Subcutaneous abdominal adipose tissue (tissue), 5 donors: ENCODE measurements at regions not wholly inside any gene's neighbourhood (a gene's known extent, or its start where the extent isn't known, plus 50 kb on each side); places are given as distances from the start of the nearest gene placed in this dataset.

Experiments used
- H3K27ac ChIP-seq: one replicate; pipeline ENCODE4 v1.7.0; 2013; ENCODE audit warnings: low read depth, mild to moderate bottlenecking, inconsistent platforms, low read length, moderate library complexity
- H3K27me3 ChIP-seq, 5 donors: one replicate each; pipeline ENCODE4 v1.7.0; 2013; ENCODE audit warnings: low read length in 5 of 5, inconsistent platforms in 1 of 5; ENCODE audit not compliant: control insufficient read depth in 5 of 5, insufficient read depth in 4 of 5
- H3K36me3 ChIP-seq, 5 donors: one replicate each; pipeline ENCODE4 v1.7.0; 2013; ENCODE audit warnings: low read length in 5 of 5; ENCODE audit not compliant: control insufficient read depth in 5 of 5, insufficient read depth in 5 of 5
- H3K4me1 ChIP-seq, 5 donors: one replicate each; pipeline ENCODE4 v1.7.0; 2013; ENCODE audit warnings: low read length in 5 of 5, mild to moderate bottlenecking in 3 of 5, moderate library complexity in 1 of 5; ENCODE audit not compliant: control insufficient read depth in 5 of 5, insufficient read depth in 5 of 5
- H3K4me3 ChIP-seq, 5 donors: one replicate each; pipeline ENCODE4 v1.7.0; 2013; ENCODE audit warnings: low read length in 5 of 5, low read depth in 1 of 5
- H3K9ac ChIP-seq, 5 donors: one replicate each; pipeline ENCODE4 v1.7.0; 2013; ENCODE audit warnings: low read length in 5 of 5, mild to moderate bottlenecking in 4 of 5, moderate library complexity in 3 of 5
- H3K9me3 ChIP-seq, 5 donors: one replicate each; pipeline ENCODE4 v1.7.0; 2013; ENCODE audit warnings: low read length in 5 of 5; ENCODE audit not compliant: control insufficient read depth in 5 of 5
- donor health status: healthy.
- donor health status: healthy.
- donor health status: healthy.
- donor health status: healthy.
- donor health status: healthy.

GRCh38 chr11:71086687-71087258 is 165.6 kb downstream of the SHANK2 start:
- no peaks in the 10 kb centered on the region for H3K9me3 ChIP-seq
- H3K27ac ChIP-seq = no peak overlapping the region
- no peaks in the 10 kb centered on the region for H3K36me3 ChIP-seq
- H3K27me3 ChIP-seq = peaks cover 0 to 17% (median 5%) of the 10 kb centered on the region in 5 donors
- H3K4me1 ChIP-seq = no peaks in the 10 kb centered on the region
- H3K9ac ChIP-seq = no peak overlapping the region
- H3K4me3 ChIP-seq = no peak overlapping the region

GRCh38 chr11:71084306-71085012 is 167.9 kb downstream of the SHANK2 start:
- Histone ChIP-seq H3K27ac (no peak overlapping the region), H3K9ac (no peak overlapping the region), H3K4me1 (peaks cover 0 to 7% (median 0%) of the 10 kb centered on the region in 5 donors), H3K36me3 (no peaks in the 10 kb centered on the region), H3K4me3 (no peak overlapping the region), H3K9me3 (peaks cover 0 to 7% (median 0%) of the 10 kb centered on the region in 5 donors), H3K27me3 (peaks cover 0 to 19% (median 6%) of the 10 kb centered on the region in 5 donors)

- Histone ChIP-seq H3K27me3 (peaks cover 0 to 18% (median 10%) of the 10 kb centered on the region in 5 donors), H3K36me3 (no peaks in the 10 kb centered on the region), H3K4me3 (no peak overlapping the region), H3K4me1 (peaks cover 0 to 7% (median 0%) of the 10 kb centered on the region in 5 donors), H3K9ac (no peak overlapping the region), H3K9me3 (peaks cover 0 to 7% (median 0%) of the 10 kb centered on the region in 5 donors), H3K27ac (no peak overlapping the region)
Measured at GRCh38 chr11:71083105-71083504, 169.3 kb downstream of the SHANK2 start.

GRCh38 chr11:71082454-71082853 is 169.9 kb downstream of the SHANK2 start:
- peaks cover 0 to 7% (median 0%) of the 10 kb centered on the region in 5 donors for H3K4me1 ChIP-seq
- no peak overlapping the region for H3K4me3 ChIP-seq
- H3K9ac ChIP-seq = no peak overlapping the region
- no peak overlapping the region for H3K27ac ChIP-seq
- peaks cover 0 to 11% (median 3%) of the 10 kb centered on the region in 5 donors for H3K9me3 ChIP-seq
- no peaks in the 10 kb centered on the region for H3K36me3 ChIP-seq
- H3K27me3 ChIP-seq = peaks cover 0 to 18% (median 10%) of the 10 kb centered on the region in 5 donors

GRCh38 chr11:71081704-71082230 is 170.6 kb downstream of the SHANK2 start:
- Histone ChIP-seq H3K27me3 (peaks cover 0 to 18% (median 11%) of the 10 kb centered on the region in 5 donors), H3K9ac (no peak overlapping the region), H3K9me3 (peaks cover 0 to 13% (median 3%) of the 10 kb centered on the region in 5 donors), H3K4me3 (no peak overlapping the region), H3K36me3 (no peaks in the 10 kb centered on the region), H3K4me1 (peaks cover 0 to 7% (median 0%) of the 10 kb centered on the region in 5 donors), H3K27ac (no peak overlapping the region)

- H3K27me3 ChIP-seq = peaks cover 7 to 23% (median 12%) of the 10 kb centered on the region in 5 donors
- peaks cover 0 to 13% (median 3%) of the 10 kb centered on the region in 5 donors for H3K9me3 ChIP-seq
- H3K9ac ChIP-seq = no peak overlapping the region
- H3K4me1 ChIP-seq = peaks cover 0 to 7% (median 0%) of the 10 kb centered on the region in 5 donors
- no peak overlapping the region for H3K27ac ChIP-seq
- no peaks in the 10 kb centered on the region for H3K36me3 ChIP-seq
- no peak overlapping the region for H3K4me3 ChIP-seq
Measured at GRCh38 chr11:71080239-71081097, 171.9 kb downstream of the SHANK2 start.

GRCh38 chr11:71079795-71080194 is 172.6 kb downstream of the SHANK2 start:
- no peak overlapping the region for H3K9ac ChIP-seq
- H3K27me3 ChIP-seq = peaks cover 7 to 26% (median 15%) of the 10 kb centered on the region in 5 donors
- no peaks in the 10 kb centered on the region for H3K36me3 ChIP-seq
- H3K4me1 ChIP-seq = peaks cover 0 to 7% (median 0%) of the 10 kb centered on the region in 5 donors
- H3K9me3 ChIP-seq = peaks cover 0 to 13% (median 3%) of the 10 kb centered on the region in 5 donors
- H3K4me3 ChIP-seq = no peak overlapping the region
- H3K27ac ChIP-seq = no peak overlapping the region

GRCh38 chr11:71078482-71078881 is 173.9 kb downstream of the SHANK2 start:
- no peak overlapping the region for H3K9ac ChIP-seq
- no peak overlapping the region for H3K27ac ChIP-seq
- H3K9me3 ChIP-seq = peaks cover 0 to 13% (median 3%) of the 10 kb centered on the region in 5 donors
- no peaks in the 10 kb centered on the region for H3K36me3 ChIP-seq
- H3K4me3 ChIP-seq = no peak overlapping the region
- H3K4me1 ChIP-seq = peaks cover 0 to 7% (median 0%) of the 10 kb centered on the region in 5 donors
- H3K27me3 ChIP-seq = peaks cover 10 to 26% (median 16%) of the 10 kb centered on the region in 5 donors

GRCh38 chr11:71076525-71077304 is 175.7 kb downstream of the SHANK2 start:
- peaks cover 0 to 7% (median 0%) of the 10 kb centered on the region in 5 donors for H3K4me1 ChIP-seq
- no peak overlapping the region for H3K27ac ChIP-seq
- no peak overlapping the region for H3K4me3 ChIP-seq
- no peaks in the 10 kb centered on the region for H3K36me3 ChIP-seq
- no peak overlapping the region for H3K9ac ChIP-seq
- H3K27me3 ChIP-seq = peaks cover 10 to 16% (median 13%) of the 10 kb centered on the region in 5 donors
- peaks cover 0 to 13% (median 3%) of the 10 kb centered on the region in 5 donors for H3K9me3 ChIP-seq
